AG09309 (cell line): ENCODE measurements at regions not wholly inside any gene's neighbourhood (a gene's known extent, or its start where the extent isn't known, plus 50 kb on each side); places are given as distances from the start of the nearest gene placed in this dataset.

Experiments used
- DNase-seq: peaks from one replicate; pipeline ENCODE4 v3.0.0-alpha.2; 2010; ENCODE audit warnings: low read depth
- H3K4me3 ChIP-seq: 2 replicates; pipeline ENCODE4 v1.5.1; 2011; ENCODE audit warnings: mild to moderate bottlenecking, low read depth, low read length, moderate library complexity; ENCODE audit not compliant: control insufficient read depth
- TF ChIP-seq, protein P1 (sequence below): IDR thresholded peaks from 2 replicates; pipeline ENCODE4 v1.5.1; 2011; ENCODE audit warnings: mild to moderate bottlenecking, low read depth, low read length, inconsistent platforms; ENCODE audit not compliant: insufficient read depth, control insufficient read depth; ENCODE audit errors: missing control alignments

DNA sequence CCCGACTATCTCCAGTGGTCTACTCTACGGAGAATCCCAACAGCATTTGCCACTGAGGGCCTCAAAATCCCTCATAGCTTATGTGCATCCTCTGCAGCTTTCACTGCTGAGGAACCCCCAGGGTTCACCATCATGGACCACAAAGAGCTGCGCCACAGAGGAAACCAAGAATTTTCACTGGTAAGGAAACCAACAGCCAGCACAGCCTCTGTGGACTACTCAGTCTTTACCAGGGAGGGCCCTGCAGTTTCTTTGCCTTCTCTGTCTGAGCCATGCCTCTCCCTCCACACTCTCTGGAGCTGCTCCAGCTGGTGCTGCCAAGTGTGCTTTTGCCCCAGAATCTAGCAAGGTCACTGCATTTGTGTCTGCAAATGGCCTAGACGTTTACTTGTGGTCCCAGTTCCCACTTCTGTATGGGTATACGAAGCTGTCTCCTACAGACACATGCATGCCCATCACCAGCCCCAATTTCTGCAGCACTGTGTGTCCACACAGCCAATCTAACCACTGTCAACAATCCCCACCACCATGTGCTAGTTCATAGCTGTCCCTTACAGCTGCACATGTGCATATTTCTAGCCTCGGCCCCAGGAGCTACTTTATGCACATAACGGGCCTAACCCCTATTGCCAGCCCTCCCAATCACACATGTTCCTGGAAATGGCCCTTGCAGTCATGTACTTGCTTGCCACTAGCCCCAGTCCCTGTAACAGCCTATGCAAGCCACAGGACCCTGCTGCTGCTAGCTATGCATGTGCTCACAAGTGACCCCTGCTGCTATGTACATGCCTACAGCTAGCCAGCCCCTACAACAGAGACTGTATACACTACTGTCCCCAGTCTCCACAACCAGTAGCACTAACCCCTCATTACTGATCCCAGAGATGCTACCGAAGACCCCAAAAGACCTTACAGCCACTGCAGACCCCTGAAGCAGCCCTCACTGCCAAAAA, 1437.4 kb downstream of the CDH11 start:
- no peak for DNase-seq
- TF ChIP-seq, protein P1, sequence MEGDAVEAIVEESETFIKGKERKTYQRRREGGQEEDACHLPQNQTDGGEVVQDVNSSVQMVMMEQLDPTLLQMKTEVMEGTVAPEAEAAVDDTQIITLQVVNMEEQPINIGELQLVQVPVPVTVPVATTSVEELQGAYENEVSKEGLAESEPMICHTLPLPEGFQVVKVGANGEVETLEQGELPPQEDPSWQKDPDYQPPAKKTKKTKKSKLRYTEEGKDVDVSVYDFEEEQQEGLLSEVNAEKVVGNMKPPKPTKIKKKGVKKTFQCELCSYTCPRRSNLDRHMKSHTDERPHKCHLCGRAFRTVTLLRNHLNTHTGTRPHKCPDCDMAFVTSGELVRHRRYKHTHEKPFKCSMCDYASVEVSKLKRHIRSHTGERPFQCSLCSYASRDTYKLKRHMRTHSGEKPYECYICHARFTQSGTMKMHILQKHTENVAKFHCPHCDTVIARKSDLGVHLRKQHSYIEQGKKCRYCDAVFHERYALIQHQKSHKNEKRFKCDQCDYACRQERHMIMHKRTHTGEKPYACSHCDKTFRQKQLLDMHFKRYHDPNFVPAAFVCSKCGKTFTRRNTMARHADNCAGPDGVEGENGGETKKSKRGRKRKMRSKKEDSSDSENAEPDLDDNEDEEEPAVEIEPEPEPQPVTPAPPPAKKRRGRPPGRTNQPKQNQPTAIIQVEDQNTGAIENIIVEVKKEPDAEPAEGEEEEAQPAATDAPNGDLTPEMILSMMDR = no peak

DNA sequence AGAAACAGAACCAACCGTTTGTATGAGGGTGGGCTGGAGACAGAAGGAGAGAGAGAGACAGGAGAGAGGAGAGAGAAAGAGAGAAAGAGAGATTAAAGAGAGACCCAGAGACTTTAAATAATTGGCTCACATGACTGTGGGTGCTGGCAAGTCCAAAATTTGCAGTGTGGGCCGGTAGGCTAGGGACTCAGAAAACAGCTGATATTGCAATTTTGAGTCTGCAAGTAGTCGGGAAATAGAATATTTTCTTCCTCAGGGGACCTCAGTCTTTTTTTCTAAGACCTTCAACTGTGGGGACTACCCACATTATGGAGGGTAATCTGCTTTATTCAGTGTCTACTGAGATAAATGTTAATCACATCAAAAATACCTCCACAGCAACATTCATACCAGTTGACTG, 1439.0 kb downstream of the CDH11 start:
- TF ChIP-seq, protein P1 = no peak

More for the DNA sequence above, 1437.4 kb downstream of the CDH11 start:
- H3K4me3 ChIP-seq = no peak overlapping the region

DNA sequence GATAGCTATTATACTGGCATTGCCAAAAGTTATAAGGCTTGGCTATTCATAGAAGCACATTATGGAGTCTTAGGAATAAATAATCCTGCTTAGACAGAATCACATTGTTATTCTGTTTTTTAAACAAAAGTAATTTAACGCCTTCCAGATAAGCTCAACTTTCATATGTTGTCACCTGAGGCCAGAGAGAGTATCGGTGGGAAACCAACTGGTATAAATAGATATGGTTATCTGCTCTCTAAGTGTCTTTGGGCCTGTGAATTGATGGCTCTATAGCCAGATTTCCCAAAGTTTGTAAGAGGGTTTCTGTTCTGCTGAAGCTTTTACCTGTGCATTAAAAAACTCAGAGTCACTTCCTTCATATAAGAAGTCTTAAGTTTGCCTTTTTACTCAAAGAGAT, 1449.4 kb downstream of the CDH11 start:
- H3K4me3 ChIP-seq = no peak overlapping the region
- TF ChIP-seq, protein P1 = no peak
- DNase-seq = no peak

More for the DNA sequence above, 1439.0 kb downstream of the CDH11 start:
- DNase-seq = no peak
- no peak overlapping the region for H3K4me3 ChIP-seq

DNA sequence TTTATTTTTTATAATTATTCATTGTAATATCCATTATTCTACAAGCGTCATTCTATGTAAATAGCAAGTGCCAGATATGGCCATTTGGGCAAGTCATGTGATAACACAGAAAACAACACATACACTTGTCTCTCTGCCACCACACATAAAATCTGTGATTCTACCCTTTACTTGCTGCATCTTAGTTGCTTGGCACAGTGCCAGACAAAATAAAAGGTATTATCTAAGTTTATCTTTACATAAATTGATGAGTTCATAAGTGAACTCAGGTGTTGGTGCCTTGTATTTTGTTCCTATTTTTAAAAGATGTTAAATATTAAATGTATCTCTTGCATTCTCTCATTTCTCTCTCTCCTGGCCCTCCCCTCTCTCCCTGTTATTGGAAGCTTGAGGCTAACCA, 1458.7 kb downstream of the CDH11 start:
- no peak overlapping the region for H3K4me3 ChIP-seq
- no peak for DNase-seq
- TF ChIP-seq, protein P1 = no peak

DNA sequence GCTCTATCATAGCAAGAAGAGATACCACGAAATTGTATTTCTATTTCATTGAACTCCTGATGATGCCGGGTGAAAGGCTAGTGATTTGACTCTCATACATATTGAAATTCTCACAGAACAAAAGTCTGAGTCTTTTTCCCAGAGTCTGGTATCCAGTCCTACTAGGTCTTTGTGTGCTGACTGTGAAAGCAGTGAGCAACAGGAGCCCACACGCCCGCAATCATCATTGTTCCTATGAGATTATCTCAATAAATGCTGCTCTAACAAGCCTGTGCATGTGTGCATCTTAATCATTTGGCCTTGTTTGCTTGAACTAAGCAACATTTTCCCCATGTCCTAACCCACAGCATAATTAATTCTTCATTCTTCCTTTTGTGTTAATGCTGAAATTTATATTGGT, 1466.0 kb downstream of the CDH11 start:
- TF ChIP-seq, protein P1 = no peak
- DNase-seq = no peak
- no peak overlapping the region for H3K4me3 ChIP-seq

DNA sequence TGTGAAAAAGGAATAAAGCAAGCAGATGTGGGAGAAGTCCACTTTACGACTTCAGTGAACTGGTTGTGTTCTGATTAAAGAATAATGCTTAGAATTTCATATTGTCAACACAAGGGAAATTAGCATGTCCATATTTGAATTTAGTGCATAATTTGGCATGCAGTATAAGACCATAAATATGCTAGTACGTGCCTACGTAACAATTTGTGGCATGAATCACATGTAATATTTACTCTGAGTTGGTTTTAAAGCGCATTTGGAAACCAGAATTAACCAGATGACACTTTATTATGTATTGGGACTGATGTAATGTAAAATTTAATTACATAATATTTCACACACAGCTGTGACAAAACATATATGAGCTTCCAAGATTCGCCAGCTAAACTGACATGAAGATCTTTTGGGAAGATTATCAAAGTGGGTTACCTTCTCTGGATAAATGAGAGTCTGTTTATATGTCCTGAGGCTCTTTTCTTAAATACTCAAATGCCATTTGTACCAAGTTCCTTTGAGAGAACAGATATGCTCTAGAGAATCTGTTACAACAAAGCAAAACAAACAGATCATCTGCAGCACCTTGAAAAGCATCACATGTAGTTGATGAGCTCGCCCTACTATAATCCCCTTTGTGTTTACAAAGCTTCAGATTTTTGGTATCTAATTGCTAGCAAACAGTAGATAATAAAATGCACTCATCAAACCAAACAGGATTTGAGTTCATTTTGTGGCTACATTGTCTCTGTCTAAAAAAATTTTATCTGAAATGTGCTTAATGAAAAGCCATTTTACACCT, 1468.6 kb downstream of the CDH11 start:
- DNase-seq = no peak
- TF ChIP-seq, protein P1 = no peak
- no peak overlapping the region for H3K4me3 ChIP-seq
